Body of pancreas (tissue), 4 donors: ENCODE measurements at regions not wholly inside any gene's neighbourhood (a gene's known extent, or its start where the extent isn't known, plus 50 kb on each side); places are given as distances from the start of the nearest gene placed in this dataset.

Experiments
- ATAC-seq: fragments of 150-250 bp; one replicate; pipeline ENCODE4 v1.9.1; 2016
- DNase-seq, 4 donors: peaks; one replicate each; pipeline ENCODE4 v3.0.0-alpha.2; 2019
- H3K27ac ChIP-seq, 4 donors: fragments of 200-600 bp; sonication (generic); 1 replicate in 3 of 4; 2 replicates in 1 of 4; pipeline versions ENCODE4 v1.5.1 to v1.6.1; 2016 to 2019; ENCODE audit warnings: mild to moderate bottlenecking in 1 of 4, mixed read lengths in 1 of 4, moderate library complexity in 1 of 4
- H3K27me3 ChIP-seq, 2 donors: fragments of 200-600 bp; sonication (generic); one replicate each; pipeline ENCODE4 v1.6.0; 2016; ENCODE audit warnings: mild to moderate bottlenecking in 1 of 2
- H3K36me3 ChIP-seq, 2 donors: fragments of 200-600 bp; sonication (generic); replicated peaks in 1 of 2; 2 replicates each; pipeline ENCODE4 v1.5.1; 2016; ENCODE audit warnings: low read depth in 2 of 2; ENCODE audit not compliant: insufficient read depth in 1 of 2
- H3K4me1 ChIP-seq: fragments of 200-600 bp; sonication (generic); one replicate; pipeline ENCODE4 v1.6.0; 2016
- H3K4me3 ChIP-seq, 2 donors: fragments of 200-600 bp; sonication (generic); 1 replicate in 1 of 2; 2 replicates in 1 of 2; pipeline ENCODE4 v1.5.1; 2016 to 2019
- H3K9me3 ChIP-seq, 3 donors: fragments of 200-600 bp; sonication (generic); 1 replicate in 2 of 3; 2 replicates in 1 of 3; pipeline ENCODE4 v1.5.1; 2016
- CTCF ChIP-seq, 7 experiments: fragments of 450-650 bp in 4 of 7; fragments of 200-600 bp in 3 of 7; sonication (generic) in 3 of 7; IDR thresholded peaks; one replicate each; pipeline ENCODE4 v1.5.1; 2016 to 2019; ENCODE audit warnings: antibody characterized with exemption in 7 of 7
- POLR2A ChIP-seq, 3 donors: fragments of 450-650 bp; IDR thresholded peaks; one replicate each; pipeline ENCODE4 v1.6.1; 2016; ENCODE audit warnings: antibody characterized with exemption in 3 of 3, mild to moderate bottlenecking in 2 of 3
- WGBS, 2 donors: methylation state at CpG; one replicate each; pipeline ENCODE4 v1.1.5; 2017; 5-methylcytosine and 5-hydroxymethylcytosine counted together
- intact Hi-C: fragments of 100-400 bp; cut with DNase I; formaldehyde crosslinking; loops from one replicate; pipeline ENCODE4 v1.15.1; 2023

GRCh38 chr1:195769461-195769860 is 838.8 kb downstream of the KCNT2 start:
- no peaks in the 10 kb centered on the region for H3K36me3 ChIP-seq
- ATAC-seq, result no peak
- H3K27ac ChIP-seq, result no peak overlapping the region
- H3K27me3 ChIP-seq, result no peaks in the 10 kb centered on the region
- no peaks in the 10 kb centered on the region for H3K9me3 ChIP-seq
- TF ChIP-seq POLR2A (IDR thresholded peaks at IDR 0.05) (no peak), CTCF (IDR thresholded peaks at IDR 0.05) (no peak)
- no peak for DNase-seq
- H3K4me1 ChIP-seq, result no peaks in the 10 kb centered on the region
- intact Hi-C loops, result no loop called here
- H3K4me3 ChIP-seq, result no peak overlapping the region

- no peak for TF ChIP-seq CTCF (IDR thresholded peaks at IDR 0.05)
- TF ChIP-seq POLR2A (IDR thresholded peaks at IDR 0.05), result no peak
- Histone ChIP-seq H3K9me3 (no peaks in the 10 kb centered on the region), H3K27me3 (no peaks in the 10 kb centered on the region), H3K27ac (no peak overlapping the region), H3K36me3 (no peaks in the 10 kb centered on the region), H3K4me3 (no peak overlapping the region), H3K4me1 (no peaks in the 10 kb centered on the region)
- ATAC-seq, result no peak
- intact Hi-C loops, result no loop called here
- DNase-seq, result no peak
Observed at GRCh38 chr1:195768936-195769335, 839.3 kb downstream of the KCNT2 start.

- TF ChIP-seq POLR2A (IDR thresholded peaks at IDR 0.05) (no peak), CTCF (IDR thresholded peaks at IDR 0.05) (no peak)
- Histone ChIP-seq H3K4me1 (no peaks in the 10 kb centered on the region), H3K36me3 (no peaks in the 10 kb centered on the region), H3K27ac (no peak overlapping the region), H3K4me3 (no peak overlapping the region), H3K27me3 (no peaks in the 10 kb centered on the region), H3K9me3 (no peaks in the 10 kb centered on the region)
- WGBS, 2 donors, result 33 to 37% methylated on average over 2 of the region's 2 CpGs
- DNase-seq (no peak), ATAC-seq (no peak)
- intact Hi-C loops, result no loop called here
Observed at GRCh38 chr1:195768377-195768776, 839.9 kb downstream of the KCNT2 start.

GRCh38 chr1:195766709-195767108 is 841.5 kb downstream of the KCNT2 start:
- Histone ChIP-seq H3K4me1 (no peaks in the 10 kb centered on the region), H3K9me3 (no peaks in the 10 kb centered on the region), H3K27ac (no peak overlapping the region), H3K4me3 (no peak overlapping the region), H3K36me3 (no peaks in the 10 kb centered on the region), H3K27me3 (no peaks in the 10 kb centered on the region)
- no peak for TF ChIP-seq CTCF (IDR thresholded peaks at IDR 0.05)
- no peak for TF ChIP-seq POLR2A (IDR thresholded peaks at IDR 0.05)
- intact Hi-C loops, result no loop called here
- no peak for ATAC-seq
- DNase-seq, result no peak

- H3K27ac ChIP-seq, result no peak overlapping the region
- TF ChIP-seq POLR2A (IDR thresholded peaks at IDR 0.05) (no peak), CTCF (IDR thresholded peaks at IDR 0.05) (no peak)
- DNase-seq (no peak), ATAC-seq (no peak)
- no peaks in the 10 kb centered on the region for H3K36me3 ChIP-seq
- H3K4me3 ChIP-seq, result no peak overlapping the region
- no peaks in the 10 kb centered on the region for H3K27me3 ChIP-seq
- WGBS, 2 donors, result 67 to 84% methylated on average over 1 of the region's 1 CpG
- H3K4me1 ChIP-seq, result no peaks in the 10 kb centered on the region
- intact Hi-C loops, result no loop called here
- H3K9me3 ChIP-seq, result no peaks in the 10 kb centered on the region
Observed at GRCh38 chr1:195765099-195765498, 843.1 kb downstream of the KCNT2 start.
